ENCODE measurements at regions not wholly inside any gene's neighbourhood (a gene's known extent, or its start where the extent isn't known, plus 50 kb on each side); places are given as distances from the start of the nearest gene placed in this dataset.
A peak's percentile ranks its signal among the peaks of the same experiment; 100 is the strongest.

- H2AFZ ChIP-seq (ENCODE audit: low read length), result no peak overlapping the region
- H3K27me3 ChIP-seq (ENCODE audit: control insufficient read depth, insufficient read depth, low read length), result no peaks in the 10 kb centered on the region
- H3K4me3 ChIP-seq (replicated peaks in 1 of 4; ENCODE audit: control extremely low read depth in 1 of 4, insufficient read depth in 1 of 4, low read depth in 3 of 4, low read length in 4 of 4), result no peak overlapping the region
- no peaks in the 10 kb centered on the region for H3K9me3 ChIP-seq (ENCODE audit: control insufficient read depth, insufficient read depth, low read depth, low read length)
- no peak overlapping the region for H3K27ac ChIP-seq (ENCODE audit: insufficient read depth, low read length)
- H3K9ac ChIP-seq (ENCODE audit: insufficient read depth, low read length), result no peak overlapping the region
- no peak for DNase-seq (ENCODE audit: low read depth in 2 of 2)
- TF ChIP-seq EZH2 (IDR thresholded peaks at IDR 0.05; ENCODE audit: low read length, missing control alignments), result no peak
- TF ChIP-seq, protein P1, sequence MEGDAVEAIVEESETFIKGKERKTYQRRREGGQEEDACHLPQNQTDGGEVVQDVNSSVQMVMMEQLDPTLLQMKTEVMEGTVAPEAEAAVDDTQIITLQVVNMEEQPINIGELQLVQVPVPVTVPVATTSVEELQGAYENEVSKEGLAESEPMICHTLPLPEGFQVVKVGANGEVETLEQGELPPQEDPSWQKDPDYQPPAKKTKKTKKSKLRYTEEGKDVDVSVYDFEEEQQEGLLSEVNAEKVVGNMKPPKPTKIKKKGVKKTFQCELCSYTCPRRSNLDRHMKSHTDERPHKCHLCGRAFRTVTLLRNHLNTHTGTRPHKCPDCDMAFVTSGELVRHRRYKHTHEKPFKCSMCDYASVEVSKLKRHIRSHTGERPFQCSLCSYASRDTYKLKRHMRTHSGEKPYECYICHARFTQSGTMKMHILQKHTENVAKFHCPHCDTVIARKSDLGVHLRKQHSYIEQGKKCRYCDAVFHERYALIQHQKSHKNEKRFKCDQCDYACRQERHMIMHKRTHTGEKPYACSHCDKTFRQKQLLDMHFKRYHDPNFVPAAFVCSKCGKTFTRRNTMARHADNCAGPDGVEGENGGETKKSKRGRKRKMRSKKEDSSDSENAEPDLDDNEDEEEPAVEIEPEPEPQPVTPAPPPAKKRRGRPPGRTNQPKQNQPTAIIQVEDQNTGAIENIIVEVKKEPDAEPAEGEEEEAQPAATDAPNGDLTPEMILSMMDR (conservative IDR thresholded peaks at IDR 0.05 in 1 of 2, IDR thresholded peaks at IDR 0.05 in 1 of 2; ENCODE audit: low read depth in 1 of 2, low read length in 2 of 2), result no peak
- H3K79me2 ChIP-seq (ENCODE audit: control insufficient read depth, insufficient read depth, low read length), result no peaks in the 10 kb centered on the region
- no peak overlapping the region for H3K4me2 ChIP-seq (ENCODE audit: extremely low read depth, insufficient read depth, low read length)
- H3K36me3 ChIP-seq (ENCODE audit: control insufficient read depth, insufficient read depth, low read length), result no peaks in the 10 kb centered on the region
- no peaks in the 10 kb centered on the region for H4K20me1 ChIP-seq (ENCODE audit: control insufficient read depth, extremely low read depth, insufficient read depth, low read length)
- H3K4me1 ChIP-seq (ENCODE audit: control insufficient read depth, extremely low read depth, insufficient read depth, low read length), result no peaks in the 10 kb centered on the region
Measured at GRCh38 chr2:196498962-196499361, 140.6 kb upstream of the CCDC150 start.

DNA sequence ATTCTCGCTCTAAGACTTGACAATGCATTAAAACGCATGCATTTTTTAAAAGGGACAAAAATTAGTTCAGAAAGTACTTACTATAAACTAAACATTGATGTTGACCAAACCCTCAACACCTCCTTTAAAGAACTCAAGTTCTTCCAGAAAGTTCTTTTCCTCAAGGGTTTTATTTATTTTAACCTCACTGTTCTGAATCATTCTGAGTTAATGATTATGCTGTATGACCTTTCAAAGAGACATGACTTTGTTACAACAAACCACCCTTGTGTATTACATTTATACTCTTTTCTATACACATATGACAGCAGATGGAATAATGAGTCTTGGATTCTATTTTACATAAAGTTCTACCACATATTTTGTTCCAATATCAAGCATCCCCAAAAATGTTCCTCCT is 139.8 kb upstream of the CCDC150 start:
- DNase-seq (ENCODE audit: low read depth in 2 of 2), result no peak
- no peak overlapping the region for H2AFZ ChIP-seq (ENCODE audit: low read length)
- H3K4me3 ChIP-seq (replicated peaks in 1 of 4; ENCODE audit: control extremely low read depth in 1 of 4, insufficient read depth in 1 of 4, low read depth in 3 of 4, low read length in 4 of 4), result no peak overlapping the region
- no peak overlapping the region for H3K27ac ChIP-seq (ENCODE audit: insufficient read depth, low read length)
- TF ChIP-seq, protein P1 (conservative IDR thresholded peaks at IDR 0.05 in 1 of 2, IDR thresholded peaks at IDR 0.05 in 1 of 2; ENCODE audit: low read depth in 1 of 2, low read length in 2 of 2), result no peak
- no peak for TF ChIP-seq EZH2 (IDR thresholded peaks at IDR 0.05; ENCODE audit: low read length, missing control alignments)
- no peaks in the 10 kb centered on the region for H3K27me3 ChIP-seq (ENCODE audit: control insufficient read depth, insufficient read depth, low read length)
- H4K20me1 ChIP-seq (ENCODE audit: control insufficient read depth, extremely low read depth, insufficient read depth, low read length), result no peaks in the 10 kb centered on the region
- no peaks in the 10 kb centered on the region for H3K79me2 ChIP-seq (ENCODE audit: control insufficient read depth, insufficient read depth, low read length)
- H3K9me3 ChIP-seq (ENCODE audit: control insufficient read depth, insufficient read depth, low read depth, low read length), result no peaks in the 10 kb centered on the region
- H3K4me2 ChIP-seq (ENCODE audit: extremely low read depth, insufficient read depth, low read length), result no peak overlapping the region
- H3K4me1 ChIP-seq (ENCODE audit: control insufficient read depth, extremely low read depth, insufficient read depth, low read length), result no peaks in the 10 kb centered on the region
- no peaks in the 10 kb centered on the region for H3K36me3 ChIP-seq (ENCODE audit: control insufficient read depth, insufficient read depth, low read length)
- H3K9ac ChIP-seq (ENCODE audit: insufficient read depth, low read length), result no peak overlapping the region

DNA sequence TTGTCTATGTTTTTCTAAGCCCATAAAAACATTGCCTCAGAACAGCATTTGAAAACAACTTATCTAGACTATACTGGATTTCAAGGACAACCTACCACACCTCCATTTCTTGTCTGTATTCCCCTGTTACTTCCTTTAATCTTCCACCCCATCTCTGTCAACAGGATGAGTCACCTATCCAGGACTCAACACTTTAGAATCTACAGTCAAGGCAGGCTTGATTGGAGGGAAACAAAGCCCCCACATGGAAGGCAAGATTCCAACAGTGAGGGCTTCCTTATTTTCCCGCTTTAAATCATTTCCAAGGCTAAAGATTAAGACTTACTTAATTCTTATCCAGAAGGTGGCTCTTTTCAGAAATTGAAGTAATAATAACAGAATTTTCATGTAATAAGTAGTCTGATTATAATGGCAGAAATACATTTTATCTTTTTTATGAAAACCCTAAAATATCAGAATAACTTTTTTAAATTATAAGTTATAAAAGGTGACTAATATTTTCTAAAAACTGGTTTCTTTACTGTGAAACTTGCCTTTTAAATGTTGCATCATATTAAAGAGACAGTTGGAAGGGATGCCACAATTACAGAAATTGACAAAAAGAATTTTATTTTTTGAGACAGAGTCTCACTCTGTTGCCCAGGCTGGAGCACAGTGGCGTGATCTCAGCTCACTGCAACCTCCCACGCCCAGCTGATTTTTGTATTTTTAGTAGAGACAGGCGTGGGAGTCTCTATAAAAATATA is 138.7 kb upstream of the CCDC150 start:
- no peak overlapping the region for H3K4me2 ChIP-seq (ENCODE audit: extremely low read depth, insufficient read depth, low read length)
- no peaks in the 10 kb centered on the region for H3K4me1 ChIP-seq (ENCODE audit: control insufficient read depth, extremely low read depth, insufficient read depth, low read length)
- no peaks in the 10 kb centered on the region for H4K20me1 ChIP-seq (ENCODE audit: control insufficient read depth, extremely low read depth, insufficient read depth, low read length)
- H3K9me3 ChIP-seq (ENCODE audit: control insufficient read depth, insufficient read depth, low read depth, low read length), result no peaks in the 10 kb centered on the region
- peak in 1 of 2 donors; percentile 61 for DNase-seq (ENCODE audit: low read depth in 2 of 2)
- no peak overlapping the region for H3K4me3 ChIP-seq (replicated peaks in 1 of 4; ENCODE audit: control extremely low read depth in 1 of 4, insufficient read depth in 1 of 4, low read depth in 3 of 4, low read length in 4 of 4)
- no peak overlapping the region for H2AFZ ChIP-seq (ENCODE audit: low read length)
- H3K36me3 ChIP-seq (ENCODE audit: control insufficient read depth, insufficient read depth, low read length), result no peaks in the 10 kb centered on the region
- H3K79me2 ChIP-seq (ENCODE audit: control insufficient read depth, insufficient read depth, low read length), result no peaks in the 10 kb centered on the region
- no peak overlapping the region for H3K27ac ChIP-seq (ENCODE audit: insufficient read depth, low read length)
- TF ChIP-seq EZH2 (IDR thresholded peaks at IDR 0.05; ENCODE audit: low read length, missing control alignments), result no peak
- TF ChIP-seq, protein P1 (conservative IDR thresholded peaks at IDR 0.05 in 1 of 2, IDR thresholded peaks at IDR 0.05 in 1 of 2; ENCODE audit: low read depth in 1 of 2, low read length in 2 of 2), result no peak
- H3K9ac ChIP-seq (ENCODE audit: insufficient read depth, low read length), result no peak overlapping the region
- no peaks in the 10 kb centered on the region for H3K27me3 ChIP-seq (ENCODE audit: control insufficient read depth, insufficient read depth, low read length)
